Activated CD4-positive, alpha-beta T cell treated with anti-CD3 and anti-CD28 coated beads, Interleukin-2, amount 50 U/mL, for 4 hours (primary cell): ENCODE measurements at regions not wholly inside any gene's neighbourhood (a gene's known extent, or its start where the extent isn't known, plus 50 kb on each side); places are given as distances from the start of the nearest gene placed in this dataset.
"Not testable (repeated sequence)": the region's sequence is repeated elsewhere in the genome, so short reads cannot be mapped to it uniquely, and the experiment has no call there.

Experiments used
- DNase-seq, 2 experiments: peaks; one replicate each; pipeline ENCODE4 v3.0.0-alpha.2; 2020

DNA sequence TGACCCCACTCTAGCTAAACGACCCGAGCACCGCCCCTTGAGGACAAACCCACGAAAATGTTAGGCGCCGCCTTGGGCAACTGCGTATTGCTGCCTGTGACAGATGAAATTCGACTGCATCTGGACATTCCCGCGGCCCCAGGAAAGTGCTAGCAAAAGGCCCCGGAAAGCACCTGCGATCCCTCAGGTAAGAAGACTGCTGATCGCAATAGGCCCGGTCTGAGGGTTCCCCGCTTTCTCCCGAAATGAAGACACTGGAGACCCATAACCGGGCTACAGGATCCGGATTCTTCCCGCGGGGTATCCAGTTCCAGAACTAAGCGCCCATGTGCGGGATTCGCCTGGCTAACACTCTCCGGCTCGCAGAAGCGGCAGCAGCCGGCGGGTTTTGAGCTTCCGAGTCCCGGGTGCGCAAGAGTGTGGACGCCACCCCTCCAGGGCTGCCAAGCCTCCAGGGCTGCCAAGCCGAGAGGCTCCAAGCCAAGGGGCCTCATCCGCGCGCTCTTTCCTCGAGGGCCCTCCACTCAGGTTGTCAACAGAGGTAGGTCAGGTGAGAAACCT lies 157.9 kb upstream of the NBPF11 start:
- DNase-seq = no peak

GRCh38 chr1:148308832-148309458 lies 156.9 kb upstream of the NBPF11 start:
- DNase-seq = no peak

DNA sequence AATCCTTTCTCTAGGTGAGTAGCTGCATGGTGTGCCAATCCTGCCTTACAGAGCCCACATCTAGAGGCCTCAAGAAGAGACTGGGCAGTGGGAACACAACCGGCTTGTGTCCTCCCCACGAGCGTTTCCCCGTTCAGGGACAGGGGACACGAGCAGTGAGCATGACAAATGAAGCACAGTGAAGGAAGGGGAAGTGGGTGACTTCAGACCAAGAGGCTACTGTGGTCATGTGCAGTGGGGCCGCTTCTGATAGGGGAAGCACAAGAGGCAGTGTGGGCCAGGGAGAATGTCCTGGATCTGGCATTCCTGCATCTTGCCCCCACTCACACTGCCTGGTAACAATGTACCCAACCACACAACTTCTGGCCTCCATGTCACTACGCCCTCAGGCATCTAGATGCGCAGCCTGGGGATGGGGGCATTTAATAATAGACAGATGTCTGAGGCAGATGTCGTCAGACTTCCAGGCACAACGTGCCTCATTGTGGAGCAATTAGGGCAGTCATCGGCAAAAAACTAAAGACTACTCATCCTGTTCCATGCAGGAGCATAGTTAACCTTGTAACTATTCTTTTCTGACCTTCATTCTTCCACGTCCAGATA lies 155.6 kb upstream of the NBPF11 start:
- DNase-seq = no peak

DNA sequence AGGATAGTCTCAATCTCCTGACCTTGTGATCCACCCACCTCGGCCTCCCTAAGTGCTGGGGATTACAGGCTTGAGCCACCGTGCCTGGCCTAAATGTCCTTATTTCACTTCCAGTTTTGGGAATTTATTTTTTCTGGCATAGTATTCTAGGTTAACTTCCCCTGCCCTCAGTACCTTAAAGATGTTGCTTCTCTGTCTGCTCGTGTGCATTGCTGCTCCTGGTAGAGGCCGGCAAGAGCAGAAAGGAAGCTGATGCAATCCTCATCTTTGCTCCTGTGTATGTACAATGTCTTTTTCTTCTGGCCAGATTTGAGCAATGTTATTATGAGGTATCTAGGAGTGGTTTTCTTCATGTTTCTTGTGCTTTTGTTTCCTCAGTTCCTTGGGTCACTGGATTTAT lies 152.9 kb upstream of the NBPF11 start:
- DNase-seq = not testable (repeated sequence)

DNA sequence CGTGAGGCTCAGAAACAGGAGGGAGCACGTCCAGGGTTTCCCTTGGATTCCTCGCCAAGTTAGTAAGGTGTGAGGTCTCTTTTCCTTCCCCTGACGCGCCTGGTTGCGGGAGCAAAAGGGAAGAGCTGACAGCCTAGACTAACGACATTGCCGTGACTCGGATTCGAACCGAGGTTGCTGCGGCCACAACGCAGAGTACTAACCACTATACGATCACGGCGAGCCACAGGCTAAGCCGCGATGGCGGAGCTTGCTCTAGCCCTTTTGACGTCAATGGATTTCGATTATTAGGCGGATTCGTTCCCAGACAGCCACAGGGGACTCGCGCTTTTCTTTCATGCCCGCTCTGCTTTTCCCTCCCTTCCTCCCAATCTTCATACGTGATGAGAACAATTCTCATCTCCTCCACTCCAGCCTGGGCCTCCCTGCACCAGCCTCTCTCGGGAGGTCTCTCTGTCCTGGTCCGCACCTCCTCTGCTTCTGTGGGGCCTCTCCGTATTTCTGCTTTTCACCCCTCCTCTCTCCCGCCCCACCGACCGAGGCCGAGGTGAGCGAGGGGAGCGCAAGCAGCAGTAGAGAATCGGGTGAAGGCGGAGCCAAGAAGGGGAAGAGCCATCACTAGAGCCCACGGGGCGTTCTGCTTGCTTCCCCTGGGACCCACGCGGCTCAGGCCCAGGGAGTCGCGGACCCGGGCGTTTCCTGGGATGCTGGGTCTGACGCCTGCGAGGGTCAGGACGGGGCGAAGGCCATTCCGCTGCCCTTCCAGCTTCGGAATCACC lies 150.7 kb upstream of the NBPF11 start:
- peak; percentile 32 to 35 for DNase-seq

GRCh38 chr1:148297852-148298251 lies 145.8 kb upstream of the NBPF11 start:
- not testable (repeated sequence) for DNase-seq

GRCh38 chr1:148296511-148296910 lies 144.4 kb upstream of the NBPF11 start:
- DNase-seq = no peak

DNA sequence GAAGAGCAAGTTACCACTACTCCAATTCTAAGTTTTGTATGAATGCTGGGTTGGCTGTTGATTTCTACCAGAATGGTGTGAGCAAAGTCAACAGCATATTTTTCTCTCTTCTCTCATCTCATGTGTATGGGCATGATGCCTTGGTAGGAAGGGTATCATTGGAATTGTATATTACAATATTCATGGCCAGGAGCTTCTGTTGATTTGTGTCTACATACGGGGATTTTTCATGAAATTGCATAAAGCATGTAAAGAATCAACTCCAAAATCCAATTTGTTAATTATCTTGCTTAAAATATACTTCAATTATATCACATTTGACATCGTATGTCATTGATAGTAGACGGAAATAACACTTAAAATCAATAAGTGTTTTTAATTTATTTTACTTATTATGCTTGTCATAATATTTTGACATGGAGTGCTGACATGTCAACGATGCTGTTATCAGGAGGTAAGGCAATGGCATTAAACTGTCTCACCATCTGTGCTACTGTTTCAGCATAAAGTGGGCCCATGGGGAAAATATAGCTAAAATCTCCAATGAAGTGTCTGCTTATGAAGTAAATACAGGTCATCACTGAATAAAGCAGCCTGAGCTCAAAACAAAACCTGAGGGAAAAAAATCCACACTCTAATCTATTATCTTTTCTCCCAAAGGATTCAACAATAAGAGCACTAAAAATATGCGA lies 142.2 kb upstream of the NBPF11 start:
- DNase-seq = no peak

- no peak for DNase-seq
Measured at GRCh38 chr1:148293651-148294050, 141.6 kb upstream of the NBPF11 start.

- DNase-seq = no peak
Measured at GRCh38 chr1:148292915-148293314, 140.8 kb upstream of the NBPF11 start.

DNA sequence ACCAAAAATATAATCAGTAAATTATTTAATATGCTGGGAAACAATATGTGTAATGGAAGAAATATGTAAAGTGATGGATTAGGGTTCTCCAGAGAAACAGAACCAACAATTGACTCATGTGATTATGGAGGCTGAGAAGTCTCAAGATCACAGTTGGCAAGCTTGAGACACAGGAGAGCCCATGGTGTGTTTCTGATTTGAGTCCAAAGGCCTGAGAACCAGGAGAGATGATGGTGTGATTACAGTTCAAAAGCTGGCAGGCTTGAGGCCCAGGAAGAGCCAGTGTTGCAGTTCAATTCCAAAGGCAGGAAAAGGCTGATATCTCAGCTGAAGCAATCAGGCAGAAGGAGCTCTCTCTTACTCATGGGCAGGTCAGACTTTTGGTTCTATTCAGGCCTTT lies 138.8 kb upstream of the NBPF11 start:
- DNase-seq = no peak

GRCh38 chr1:148289647-148290046 lies 137.6 kb upstream of the NBPF11 start:
- no peak for DNase-seq

- DNase-seq = not testable (repeated sequence)
Measured at GRCh38 chr1:148285946-148286345, 133.9 kb upstream of the NBPF11 start.

DNA sequence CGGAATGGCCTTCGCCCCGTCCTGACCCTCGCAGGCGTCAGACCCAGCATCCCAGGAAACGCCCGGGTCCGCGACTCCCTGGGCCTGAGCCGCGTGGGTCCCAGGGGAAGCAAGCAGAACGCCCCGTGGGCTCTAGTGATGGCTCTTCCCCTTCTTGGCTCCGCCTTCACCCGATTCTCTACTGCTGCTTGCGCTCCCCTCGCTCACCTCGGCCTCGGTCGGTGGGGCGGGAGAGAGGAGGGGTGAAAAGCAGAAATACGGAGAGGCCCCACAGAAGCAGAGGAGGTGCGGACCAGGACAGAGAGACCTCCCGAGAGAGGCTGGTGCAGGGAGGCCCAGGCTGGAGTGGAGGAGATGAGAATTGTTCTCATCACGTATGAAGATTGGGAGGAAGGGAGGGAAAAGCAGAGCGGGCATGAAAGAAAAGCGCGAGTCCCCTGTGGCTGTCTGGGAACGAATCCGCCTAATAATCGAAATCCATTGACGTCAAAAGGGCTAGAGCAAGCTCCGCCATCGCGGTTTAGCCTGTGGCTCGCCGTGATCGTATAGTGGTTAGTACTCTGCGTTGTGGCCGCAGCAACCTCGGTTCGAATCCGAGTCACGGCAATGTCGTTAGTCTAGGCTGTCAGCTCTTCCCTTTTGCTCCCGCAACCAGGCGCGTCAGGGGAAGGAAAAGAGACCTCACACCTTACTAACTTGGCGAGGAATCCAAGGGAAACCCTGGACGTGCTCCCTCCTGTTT lies 128.9 kb upstream of the NBPF11 start:
- not testable (repeated sequence) for DNase-seq

DNA sequence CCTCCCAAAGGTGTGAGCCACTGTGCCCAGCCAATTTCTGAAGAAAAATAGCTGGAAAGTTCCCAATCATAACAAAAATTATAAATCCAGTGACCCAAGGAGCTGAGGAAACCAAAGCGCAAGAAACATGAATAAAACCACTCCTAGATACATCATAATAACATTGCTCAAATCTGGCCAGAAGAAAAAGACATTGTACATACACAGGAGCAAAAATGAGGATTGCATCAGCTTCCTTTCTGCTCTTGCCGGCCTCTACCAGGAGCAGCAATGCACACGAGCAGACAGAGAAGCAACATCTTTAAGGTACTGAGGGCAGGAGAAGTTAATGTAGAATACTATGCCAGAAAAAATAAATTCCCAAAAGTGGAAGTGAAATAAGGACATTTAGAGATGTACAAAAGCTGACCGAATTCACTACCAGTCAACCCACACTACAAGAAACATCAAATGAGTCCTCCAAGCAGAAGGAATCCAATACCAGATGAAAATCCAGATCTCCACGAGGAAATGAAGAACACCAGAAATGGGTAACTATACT lies 127.0 kb upstream of the NBPF11 start:
- DNase-seq = not testable (repeated sequence)

- DNase-seq = not testable (repeated sequence)
Measured at GRCh38 chr1:148277865-148278279, 125.8 kb upstream of the NBPF11 start.

DNA sequence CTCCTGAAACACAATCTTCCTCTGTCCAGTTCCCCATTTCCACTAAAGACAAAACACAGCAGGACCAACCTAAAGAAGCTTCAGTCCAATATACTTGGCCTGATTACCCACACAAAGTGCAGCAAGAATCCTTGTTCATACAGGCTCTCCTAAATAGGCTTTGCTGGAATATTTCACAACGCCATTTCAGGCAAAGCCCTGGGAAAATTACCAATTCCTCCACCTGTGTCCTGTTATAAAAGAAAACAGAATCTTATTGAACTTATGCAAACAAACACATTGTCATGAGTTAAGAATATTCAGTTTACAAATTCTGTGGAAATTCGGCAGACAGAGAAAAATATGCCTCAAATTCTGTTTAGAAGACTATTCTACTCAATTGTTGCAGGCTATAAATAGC lies 115.0 kb upstream of the NBPF11 start:
- not testable (repeated sequence) for DNase-seq

DNA sequence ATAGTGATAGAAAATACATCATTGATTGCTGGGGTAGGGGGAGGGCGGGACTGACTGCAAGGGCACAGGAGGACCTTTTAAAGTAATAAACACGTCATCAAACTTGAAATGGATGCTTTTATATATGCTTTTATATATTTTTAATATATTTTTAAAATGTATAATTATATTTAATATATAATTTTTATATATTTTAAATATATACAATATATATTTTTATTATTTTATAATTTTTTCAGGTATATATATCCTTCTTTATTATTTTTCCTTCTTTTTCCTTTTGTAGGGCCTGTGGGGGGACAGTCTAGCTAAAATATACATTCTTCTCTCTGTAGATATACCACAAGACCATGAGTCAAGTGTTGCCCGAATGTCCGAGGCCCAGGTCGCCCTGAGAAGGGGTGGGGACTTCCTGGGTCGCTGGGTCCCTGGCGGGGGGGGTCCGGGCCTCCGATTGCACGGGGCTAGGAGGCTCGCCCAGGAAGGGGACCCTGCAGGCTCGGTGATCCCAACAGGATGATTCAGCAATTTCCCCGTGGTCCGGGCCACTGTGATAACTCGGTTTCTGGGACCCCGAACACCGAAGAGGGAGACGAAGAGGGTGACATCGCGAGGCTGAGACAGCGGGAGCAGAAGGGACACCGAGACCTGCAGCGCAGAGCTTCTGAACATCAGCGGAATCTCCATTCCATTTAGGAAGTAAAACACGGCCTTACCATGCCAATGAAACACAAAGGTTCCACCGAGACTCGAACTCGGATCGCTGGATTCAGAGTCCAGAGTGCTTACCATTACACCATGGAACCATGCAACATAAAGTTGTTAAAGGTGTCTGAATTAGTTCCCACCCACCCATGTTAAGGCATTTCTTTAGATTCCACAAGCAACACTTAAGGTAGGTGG lies 112.5 kb upstream of the NBPF11 start:
- DNase-seq = no peak

GRCh38 chr1:148263906-148264255 lies 111.8 kb upstream of the NBPF11 start:
- peak in 1 of 2 experiments; percentile 13 for DNase-seq

DNA sequence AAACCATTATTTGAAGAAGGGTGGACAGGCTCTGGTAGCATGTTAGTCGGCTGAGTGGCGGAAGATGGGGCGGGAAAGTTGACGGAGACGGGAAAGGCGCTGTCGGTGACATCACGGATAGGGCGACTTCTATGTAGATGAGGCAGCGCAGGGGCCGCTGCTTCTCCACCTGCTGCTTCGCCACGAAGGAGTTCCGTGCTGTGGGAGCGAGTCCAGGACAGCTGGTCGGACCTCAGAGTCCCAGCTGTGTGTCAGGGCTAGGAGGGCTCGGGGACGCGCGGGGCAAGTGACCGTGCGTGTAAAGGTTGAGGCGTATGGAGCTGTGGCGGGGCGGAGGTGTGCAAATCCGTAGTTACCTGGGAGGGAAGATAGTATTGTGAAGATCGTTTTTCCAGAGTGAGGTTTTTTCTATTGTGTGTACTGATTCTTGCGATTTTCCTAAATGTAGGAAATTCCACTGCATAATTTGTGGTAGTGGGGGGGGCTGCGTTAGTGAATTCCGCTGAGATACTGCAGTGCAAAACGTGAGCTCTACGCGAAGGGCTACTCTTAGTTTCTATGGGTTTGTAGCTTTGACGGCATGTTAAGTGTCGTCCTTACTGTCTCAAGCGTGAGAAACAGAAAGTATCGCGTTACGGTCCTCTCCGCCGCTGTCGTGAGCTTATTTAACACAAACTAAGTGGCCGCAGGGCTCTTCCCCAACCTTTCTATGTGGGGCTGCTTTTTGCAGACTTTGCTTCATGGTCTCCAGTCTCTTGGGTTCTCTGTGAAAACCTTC lies 111.2 kb upstream of the NBPF11 start:
- peak; percentile 36 to 37 for DNase-seq
